ENCODE measurements at regions not wholly inside any gene's neighbourhood (a gene's known extent, or its start where the extent isn't known, plus 50 kb on each side); places are given as distances from the start of the nearest gene placed in this dataset.

- CTCF ChIA-PET = no interaction called here
- no peaks in the 10 kb centered on the region for H3K9me3 ChIP-seq (ENCODE audit: control insufficient read depth, insufficient read depth, low read depth, low read length)
- BruUV-seq (replicated peaks) = no TSS peak
- H3K4me3 ChIP-seq (ENCODE audit: low read depth in 2 of 2, low read length in 2 of 2) = no peak overlapping the region
- H3K27me3 ChIP-seq (ENCODE audit: control insufficient read depth, insufficient read depth, low read length) = no peaks in the 10 kb centered on the region
- intact Hi-C loops (cut with micrococcal nuclease; ENCODE audit: unreplicated experiment) (no loop called here), in situ Hi-C loops (cut with HindIII; ENCODE audit: low pct_unique_long_range_greater_than_20kb, low sequenced_read_pairs) (no loop called here)
- H3K27ac ChIP-seq (ENCODE audit: low read length) = no peak overlapping the region
- POLR2A ChIA-PET = no interaction called here
- H3K4me1 ChIP-seq (ENCODE audit: control insufficient read depth, insufficient read depth, low read length) = no peaks in the 10 kb centered on the region
- ATAC-seq = no peak
- no peaks in the 10 kb centered on the region for H3K36me3 ChIP-seq (ENCODE audit: control insufficient read depth, insufficient read depth, low read length)
- no peak for DNase-seq (ENCODE audit: low read depth, low spot score)
- TF ChIP-seq SIN3A (IDR thresholded peaks at IDR 0.05; ENCODE audit: borderline replicate concordance, insufficient read depth, low read depth, low read length) (no peak), POLR2AphosphoS5 (IDR thresholded peaks at IDR 0.05; ENCODE audit: low read depth, low read length) (no peak), REST (IDR thresholded peaks at IDR 0.05; ENCODE audit: insufficient read depth in 1 of 2, low read depth in 2 of 2, low read length in 1 of 2) (no peak), TCF7L2 (IDR thresholded peaks at IDR 0.05; ENCODE audit: low read depth, low read length) (no peak)
- TF ChIP-seq, protein P1, sequence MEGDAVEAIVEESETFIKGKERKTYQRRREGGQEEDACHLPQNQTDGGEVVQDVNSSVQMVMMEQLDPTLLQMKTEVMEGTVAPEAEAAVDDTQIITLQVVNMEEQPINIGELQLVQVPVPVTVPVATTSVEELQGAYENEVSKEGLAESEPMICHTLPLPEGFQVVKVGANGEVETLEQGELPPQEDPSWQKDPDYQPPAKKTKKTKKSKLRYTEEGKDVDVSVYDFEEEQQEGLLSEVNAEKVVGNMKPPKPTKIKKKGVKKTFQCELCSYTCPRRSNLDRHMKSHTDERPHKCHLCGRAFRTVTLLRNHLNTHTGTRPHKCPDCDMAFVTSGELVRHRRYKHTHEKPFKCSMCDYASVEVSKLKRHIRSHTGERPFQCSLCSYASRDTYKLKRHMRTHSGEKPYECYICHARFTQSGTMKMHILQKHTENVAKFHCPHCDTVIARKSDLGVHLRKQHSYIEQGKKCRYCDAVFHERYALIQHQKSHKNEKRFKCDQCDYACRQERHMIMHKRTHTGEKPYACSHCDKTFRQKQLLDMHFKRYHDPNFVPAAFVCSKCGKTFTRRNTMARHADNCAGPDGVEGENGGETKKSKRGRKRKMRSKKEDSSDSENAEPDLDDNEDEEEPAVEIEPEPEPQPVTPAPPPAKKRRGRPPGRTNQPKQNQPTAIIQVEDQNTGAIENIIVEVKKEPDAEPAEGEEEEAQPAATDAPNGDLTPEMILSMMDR (IDR thresholded peaks at IDR 0.05) = no peak
These were observed 269.2 kb downstream of the HNRNPD start for GRCh38 chr4:82104578-82104977.

- no peaks in the 10 kb centered on the region for H3K36me3 ChIP-seq (ENCODE audit: control insufficient read depth, insufficient read depth, low read length)
- in situ Hi-C loops (cut with HindIII; ENCODE audit: low pct_unique_long_range_greater_than_20kb, low sequenced_read_pairs) = no loop called here
- no peaks in the 10 kb centered on the region for H3K9me3 ChIP-seq (ENCODE audit: control insufficient read depth, insufficient read depth, low read depth, low read length)
- no peak overlapping the region for H3K4me3 ChIP-seq (ENCODE audit: low read depth in 2 of 2, low read length in 2 of 2)
- H3K27me3 ChIP-seq (ENCODE audit: control insufficient read depth, insufficient read depth, low read length) = no peaks in the 10 kb centered on the region
- no peak overlapping the region for H3K27ac ChIP-seq (ENCODE audit: low read length)
- CTCF ChIA-PET = no interaction called here
- intact Hi-C loops (cut with micrococcal nuclease; ENCODE audit: unreplicated experiment) = no loop called here
- POLR2A ChIA-PET = no interaction called here
- no TSS peak for BruUV-seq (replicated peaks)
- TF ChIP-seq REST (IDR thresholded peaks at IDR 0.05; ENCODE audit: insufficient read depth in 1 of 2, low read depth in 2 of 2, low read length in 1 of 2) (no peak), POLR2AphosphoS5 (IDR thresholded peaks at IDR 0.05; ENCODE audit: low read depth, low read length) (no peak), SIN3A (IDR thresholded peaks at IDR 0.05; ENCODE audit: borderline replicate concordance, insufficient read depth, low read depth, low read length) (no peak), TCF7L2 (IDR thresholded peaks at IDR 0.05; ENCODE audit: low read depth, low read length) (no peak)
- TF ChIP-seq, protein P1 (IDR thresholded peaks at IDR 0.05) = no peak
- no peaks in the 10 kb centered on the region for H3K4me1 ChIP-seq (ENCODE audit: control insufficient read depth, insufficient read depth, low read length)
- DNase-seq (ENCODE audit: low read depth, low spot score) (no peak), ATAC-seq (no peak)
These were observed 273.7 kb downstream of the HNRNPD start for GRCh38 chr4:82099928-82100579.

Data from Panc1 (cell line).